ENCODE measurements at regions not wholly inside any gene's neighbourhood (a gene's known extent, or its start where the extent isn't known, plus 50 kb on each side); places are given as distances from the start of the nearest gene placed in this dataset.

- peaks cover 10 to 15% of the 10 kb centered on the region in 2 experiments; a peak in 4 of 5 replicates for H3K9me3 Mint-ChIP-seq
Observed at GRCh38 chr6:164336455-164336854, 921.9 kb downstream of the QKI start.

More at GRCh38 chr6:164336455-164336854, 921.9 kb downstream of the QKI start:
- Histone ChIP-seq H2BK120ac (ENCODE audit: low read depth, low read length, poor library complexity, severe bottlenecking) (no peak overlapping the region), H3T11ph (ENCODE audit: low read length) (no peak overlapping the region), H3K9me3 (ENCODE audit: control insufficient read depth, low read depth, low read length) (no peaks in the 10 kb centered on the region), H4K5ac (ENCODE audit: insufficient read length, low read depth, low read length) (no peak overlapping the region), H3K18ac (ENCODE audit: insufficient read length, low read depth, low read length) (no peak overlapping the region), H3K27me3 (ENCODE audit: insufficient read depth, low read length) (no peaks in the 10 kb centered on the region), H3K23me2 (ENCODE audit: insufficient read length, low read depth, low read length, poor library complexity, severe bottlenecking) (no peaks in the 10 kb centered on the region), H2AFZ (ENCODE audit: low read length) (no peak overlapping the region), H3K4me2 (ENCODE audit: insufficient read depth, insufficient read length, low read length) (no peak overlapping the region), H3K14ac (ENCODE audit: insufficient read depth, low read length) (no peak overlapping the region), H2BK12ac (ENCODE audit: insufficient read length, low read depth, low read length) (no peak overlapping the region), H4K8ac (replicated peaks; ENCODE audit: insufficient read length, low read depth, low read length) (no peak overlapping the region), H2BK5ac (ENCODE audit: insufficient read length, low read length) (no peak overlapping the region), H4K20me1 (ENCODE audit: control insufficient read depth, insufficient read depth, insufficient read length) (no peaks in the 10 kb centered on the region), H3K4me1 (ENCODE audit: insufficient read depth, low read length) (no peaks in the 10 kb centered on the region), H3K79me1 (ENCODE audit: insufficient read depth, low read depth, low read length, poor library complexity, severe bottlenecking) (no peaks in the 10 kb centered on the region), H3K79me2 (ENCODE audit: insufficient read depth, low read length) (no peaks in the 10 kb centered on the region), H3K27ac (ENCODE audit: insufficient read length, low read depth, low read length) (no peak overlapping the region), H4K91ac (ENCODE audit: insufficient read length, low read depth, low read length) (no peak overlapping the region), H2BK15ac (ENCODE audit: low read depth, low read length) (no peak overlapping the region), H2BK20ac (ENCODE audit: low read depth, low read length, poor library complexity, severe bottlenecking) (no peak overlapping the region), H3K4ac (ENCODE audit: low read depth, low read length) (no peak overlapping the region), H2AK5ac (ENCODE audit: insufficient read length, low read length) (no peak overlapping the region), H3K56ac (ENCODE audit: insufficient read length, low read depth, low read length) (no peak overlapping the region), H3K23ac (ENCODE audit: insufficient read length, low read depth, low read length) (no peak overlapping the region), H3K9ac (ENCODE audit: extremely low read depth, insufficient read length, low read length) (no peak overlapping the region)
- peaks cover 0 to 3% of the 10 kb centered on the region in 2 experiments; a peak in 2 of 4 replicates for H3K4me1 Mint-ChIP-seq
- WGBS (ENCODE audit: extremely low coverage, insufficient read length, low lambda C conversion rate): no CpG with 5 or more reads among the region's 2 CpGs
- H3K36me3 Mint-ChIP-seq (ENCODE audit: insufficient read depth in 1 of 3, low read depth in 3 of 3): peaks cover 5 to 17% (median 16%) of the 10 kb centered on the region in 3 experiments; a peak in 6 of 7 replicates
- H3K27me3 Mint-ChIP-seq (ENCODE audit: low read depth): no peaks in the 10 kb centered on the region
- DNase-seq: no peak
- no peak overlapping the region for H3K4me3 Mint-ChIP-seq
- TF ChIP-seq, protein P1, sequence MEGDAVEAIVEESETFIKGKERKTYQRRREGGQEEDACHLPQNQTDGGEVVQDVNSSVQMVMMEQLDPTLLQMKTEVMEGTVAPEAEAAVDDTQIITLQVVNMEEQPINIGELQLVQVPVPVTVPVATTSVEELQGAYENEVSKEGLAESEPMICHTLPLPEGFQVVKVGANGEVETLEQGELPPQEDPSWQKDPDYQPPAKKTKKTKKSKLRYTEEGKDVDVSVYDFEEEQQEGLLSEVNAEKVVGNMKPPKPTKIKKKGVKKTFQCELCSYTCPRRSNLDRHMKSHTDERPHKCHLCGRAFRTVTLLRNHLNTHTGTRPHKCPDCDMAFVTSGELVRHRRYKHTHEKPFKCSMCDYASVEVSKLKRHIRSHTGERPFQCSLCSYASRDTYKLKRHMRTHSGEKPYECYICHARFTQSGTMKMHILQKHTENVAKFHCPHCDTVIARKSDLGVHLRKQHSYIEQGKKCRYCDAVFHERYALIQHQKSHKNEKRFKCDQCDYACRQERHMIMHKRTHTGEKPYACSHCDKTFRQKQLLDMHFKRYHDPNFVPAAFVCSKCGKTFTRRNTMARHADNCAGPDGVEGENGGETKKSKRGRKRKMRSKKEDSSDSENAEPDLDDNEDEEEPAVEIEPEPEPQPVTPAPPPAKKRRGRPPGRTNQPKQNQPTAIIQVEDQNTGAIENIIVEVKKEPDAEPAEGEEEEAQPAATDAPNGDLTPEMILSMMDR (conservative IDR thresholded peaks at IDR 0.05): no peak
- no peak overlapping the region for H3K27ac Mint-ChIP-seq

Data from H9 (cell line).